Nephron (organoid): ENCODE measurements at regions not wholly inside any gene's neighbourhood (a gene's known extent, or its start where the extent isn't known, plus 50 kb on each side); places are given as distances from the start of the nearest gene placed in this dataset.

Experiments
- H3K27ac Mint-ChIP-seq, 3 experiments: 2 replicates each; pipeline ENCODE4 v1.8.0; 2020; ENCODE audit warnings: mixed read lengths in 3 of 3, mild to moderate bottlenecking in 2 of 3, moderate library complexity in 1 of 3
- H3K27me3 Mint-ChIP-seq: 2 replicates; pipeline ENCODE4 v1.8.0; 2021; ENCODE audit warnings: low read depth, mild to moderate bottlenecking, moderate library complexity, mixed read lengths
- H3K36me3 Mint-ChIP-seq: 2 replicates; pipeline ENCODE4 v1.8.0; 2020; ENCODE audit warnings: low read depth, mixed read lengths
- H3K4me1 Mint-ChIP-seq: 2 replicates; pipeline ENCODE4 v1.8.0; 2020; ENCODE audit warnings: mixed read lengths
- H3K4me3 Mint-ChIP-seq, 3 experiments: 2 replicates each; pipeline ENCODE4 v1.8.0; 2020; ENCODE audit warnings: mild to moderate bottlenecking in 3 of 3, mixed read lengths in 3 of 3, moderate library complexity in 2 of 3
- H3K9me3 Mint-ChIP-seq: 2 replicates; pipeline ENCODE4 v1.8.0; 2020; ENCODE audit warnings: mixed read lengths
- TF ChIP-seq, protein P1 (sequence below), 3 experiments: fragments of 200-600 bp; sonication (generic); IDR thresholded peaks; one replicate each; pipeline ENCODE4 v1.5.0; 2021; ENCODE audit warnings: antibody characterized with exemption in 3 of 3; ENCODE audit not compliant: unreplicated experiment in 3 of 3

- no peak overlapping the region for H3K27ac Mint-ChIP-seq
Measured at GRCh38 chr7:109387530-109387929, 817.9 kb downstream of the DNAJB9 start.

GRCh38 chr7:109391240-109391639 is 821.6 kb downstream of the DNAJB9 start:
- no peaks in the 10 kb centered on the region for H3K4me1 Mint-ChIP-seq
- TF ChIP-seq, protein P1, sequence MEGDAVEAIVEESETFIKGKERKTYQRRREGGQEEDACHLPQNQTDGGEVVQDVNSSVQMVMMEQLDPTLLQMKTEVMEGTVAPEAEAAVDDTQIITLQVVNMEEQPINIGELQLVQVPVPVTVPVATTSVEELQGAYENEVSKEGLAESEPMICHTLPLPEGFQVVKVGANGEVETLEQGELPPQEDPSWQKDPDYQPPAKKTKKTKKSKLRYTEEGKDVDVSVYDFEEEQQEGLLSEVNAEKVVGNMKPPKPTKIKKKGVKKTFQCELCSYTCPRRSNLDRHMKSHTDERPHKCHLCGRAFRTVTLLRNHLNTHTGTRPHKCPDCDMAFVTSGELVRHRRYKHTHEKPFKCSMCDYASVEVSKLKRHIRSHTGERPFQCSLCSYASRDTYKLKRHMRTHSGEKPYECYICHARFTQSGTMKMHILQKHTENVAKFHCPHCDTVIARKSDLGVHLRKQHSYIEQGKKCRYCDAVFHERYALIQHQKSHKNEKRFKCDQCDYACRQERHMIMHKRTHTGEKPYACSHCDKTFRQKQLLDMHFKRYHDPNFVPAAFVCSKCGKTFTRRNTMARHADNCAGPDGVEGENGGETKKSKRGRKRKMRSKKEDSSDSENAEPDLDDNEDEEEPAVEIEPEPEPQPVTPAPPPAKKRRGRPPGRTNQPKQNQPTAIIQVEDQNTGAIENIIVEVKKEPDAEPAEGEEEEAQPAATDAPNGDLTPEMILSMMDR (IDR thresholded peaks at IDR 0.05; ENCODE audit: unreplicated experiment in 3 of 3), result no peak
- no peaks in the 10 kb centered on the region for H3K9me3 Mint-ChIP-seq

More at GRCh38 chr7:109387530-109387929, 817.9 kb downstream of the DNAJB9 start:
- Mint-ChIP-seq H3K4me3 (no peak overlapping the region), H3K4me1 (no peaks in the 10 kb centered on the region), H3K36me3 (no peaks in the 10 kb centered on the region), H3K9me3 (peaks cover 4% of the 10 kb centered on the region), H3K27me3 (no peaks in the 10 kb centered on the region)
- TF ChIP-seq, protein P1 (IDR thresholded peaks at IDR 0.05; ENCODE audit: unreplicated experiment in 3 of 3), result no peak

GRCh38 chr7:109402107-109402506 is 832.4 kb downstream of the DNAJB9 start:
- no peak overlapping the region for H3K27ac Mint-ChIP-seq
- no peaks in the 10 kb centered on the region for H3K36me3 Mint-ChIP-seq

More at GRCh38 chr7:109391240-109391639, 821.6 kb downstream of the DNAJB9 start:
- no peaks in the 10 kb centered on the region for H3K27me3 Mint-ChIP-seq
- H3K4me3 Mint-ChIP-seq, result no peak overlapping the region
- no peak overlapping the region for H3K27ac Mint-ChIP-seq
- no peaks in the 10 kb centered on the region for H3K36me3 Mint-ChIP-seq

GRCh38 chr7:109407756-109408155 is 838.1 kb downstream of the DNAJB9 start:
- no peaks in the 10 kb centered on the region for H3K4me1 Mint-ChIP-seq
- no peaks in the 10 kb centered on the region for H3K27me3 Mint-ChIP-seq
- TF ChIP-seq, protein P1 (IDR thresholded peaks at IDR 0.05; ENCODE audit: unreplicated experiment in 3 of 3), result no peak
- no peak overlapping the region for H3K27ac Mint-ChIP-seq
- H3K4me3 Mint-ChIP-seq, result no peak overlapping the region
- H3K9me3 Mint-ChIP-seq, result no peaks in the 10 kb centered on the region
- no peaks in the 10 kb centered on the region for H3K36me3 Mint-ChIP-seq

More at GRCh38 chr7:109402107-109402506, 832.4 kb downstream of the DNAJB9 start:
- TF ChIP-seq, protein P1 (IDR thresholded peaks at IDR 0.05; ENCODE audit: unreplicated experiment in 3 of 3), result no peak
- H3K27me3 Mint-ChIP-seq, result no peaks in the 10 kb centered on the region
- H3K4me3 Mint-ChIP-seq, result no peak overlapping the region
- no peaks in the 10 kb centered on the region for H3K9me3 Mint-ChIP-seq
- H3K4me1 Mint-ChIP-seq, result no peaks in the 10 kb centered on the region

- peaks cover 4% of the 10 kb centered on the region for H3K4me1 Mint-ChIP-seq
- H3K4me3 Mint-ChIP-seq, result no peak overlapping the region
- no peak overlapping the region for H3K27ac Mint-ChIP-seq
- TF ChIP-seq, protein P1 (IDR thresholded peaks at IDR 0.05; ENCODE audit: unreplicated experiment in 3 of 3), result no peak
- H3K36me3 Mint-ChIP-seq, result no peaks in the 10 kb centered on the region
- H3K27me3 Mint-ChIP-seq, result no peaks in the 10 kb centered on the region
- peaks cover 6% of the 10 kb centered on the region for H3K9me3 Mint-ChIP-seq
Measured at GRCh38 chr7:109437957-109438356, 868.3 kb downstream of the DNAJB9 start.

DNA sequence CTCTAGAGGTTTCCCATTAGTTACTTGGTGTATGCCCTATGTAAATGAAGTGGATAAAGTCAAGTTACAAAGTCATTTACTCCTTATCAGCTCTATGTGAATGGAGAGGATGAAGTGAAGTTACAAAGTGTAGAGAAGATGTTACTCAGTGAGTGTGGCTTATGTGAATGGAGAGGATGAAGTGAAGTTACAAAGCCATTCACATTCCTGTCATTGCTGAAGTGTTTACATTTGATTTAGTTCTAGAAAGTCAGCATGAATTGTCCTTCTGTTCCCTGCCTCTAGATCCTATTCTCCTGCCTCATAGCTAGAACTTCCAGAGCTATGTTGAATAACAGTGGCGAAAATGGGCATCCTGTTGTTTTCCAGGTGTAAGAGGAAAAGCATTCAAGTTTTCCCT is 880.1 kb downstream of the DNAJB9 start:
- no peak overlapping the region for H3K27ac Mint-ChIP-seq
- TF ChIP-seq, protein P1 (IDR thresholded peaks at IDR 0.05; ENCODE audit: unreplicated experiment in 3 of 3), result no peak
- peaks cover 11% of the 10 kb centered on the region for H3K27me3 Mint-ChIP-seq
- peaks cover 13% of the 10 kb centered on the region for H3K9me3 Mint-ChIP-seq
- no peaks in the 10 kb centered on the region for H3K4me1 Mint-ChIP-seq
- no peaks in the 10 kb centered on the region for H3K36me3 Mint-ChIP-seq
- H3K4me3 Mint-ChIP-seq, result no peak overlapping the region
